Caco-2 (cell line): ENCODE measurements at regions not wholly inside any gene's neighbourhood (a gene's known extent, or its start where the extent isn't known, plus 50 kb on each side); places are given as distances from the start of the nearest gene placed in this dataset.

Experiments
- BruUV-seq: library from RNA; stranded (reverse); fragments of 400-500 nt; replicated peaks from 2 replicates; lab custom pipeline; 2021; lab: Mats Ljungman, UMichigan
- CTCF ChIA-PET: fragments of 300-600 bp; sonication (Branson Sonifier 250); formaldehyde crosslinking; loops from one replicate; lab custom pipeline; 2022; ENCODE audit warnings: antibody characterized with exemption; lab: Charles Lee
- POLR2A ChIA-PET: fragments of 300-600 bp; sonication (Branson Sonifier 250); formaldehyde crosslinking; loops from one replicate; lab custom pipeline; 2022; ENCODE audit warnings: antibody characterized with exemption; lab: Charles Lee
- DNase-seq, 2 experiments: peaks; one replicate each; pipeline versions ENCODE4 v3.0.0 to v3.0.0-alpha.2; 2020 to 2022
- H3K27me3 ChIP-seq: replicated peaks from 2 replicates; pipeline ENCODE4 v1.6.0; 2011; ENCODE audit warnings: low read length; ENCODE audit not compliant: control insufficient read depth, insufficient read depth
- H3K36me3 ChIP-seq: 2 replicates; pipeline ENCODE4 v1.5.1; 2011; ENCODE audit warnings: low read length; ENCODE audit not compliant: control insufficient read depth, insufficient read depth
- H3K4me1 ChIP-seq: fragments of 250-450 bp; sonication (Bioruptor Pico); 2 replicates; pipeline ENCODE4 v1.5.1; 2020; ENCODE audit warnings: mild to moderate bottlenecking
- H3K4me3 ChIP-seq: 2 replicates; pipeline ENCODE4 v1.5.1; 2011; ENCODE audit warnings: low read depth, mild to moderate bottlenecking, control low read depth, low read length
- H3K9me3 ChIP-seq: fragments of 250-450 bp; sonication (Bioruptor Pico); 2 replicates; pipeline ENCODE4 v1.5.1; 2020; ENCODE audit warnings: mild to moderate bottlenecking, moderate library complexity
- H3K27ac Mint-ChIP-seq: one replicate; pipeline ENCODE4 v1.8.0; 2022; ENCODE audit warnings: mixed read lengths; ENCODE audit not compliant: unreplicated experiment
- H3K27me3 Mint-ChIP-seq: one replicate; pipeline ENCODE4 v1.8.0; 2022; ENCODE audit warnings: mixed read lengths; ENCODE audit not compliant: insufficient read depth, unreplicated experiment
- H3K36me3 Mint-ChIP-seq: one replicate; pipeline ENCODE4 v1.8.0; 2022; ENCODE audit warnings: mild to moderate bottlenecking, mixed read lengths; ENCODE audit not compliant: insufficient read depth, unreplicated experiment
- H3K4me1 Mint-ChIP-seq: one replicate; pipeline ENCODE4 v1.8.0; 2022; ENCODE audit warnings: low read depth, mixed read lengths; ENCODE audit not compliant: unreplicated experiment
- H3K4me3 Mint-ChIP-seq: one replicate; pipeline ENCODE4 v1.8.0; 2022; ENCODE audit warnings: mild to moderate bottlenecking, moderate library complexity, mixed read lengths; ENCODE audit not compliant: unreplicated experiment
- H3K9me3 Mint-ChIP-seq: one replicate; pipeline ENCODE4 v1.8.0; 2022; ENCODE audit warnings: mixed read lengths; ENCODE audit not compliant: unreplicated experiment
- CTCF ChIP-seq, 2 experiments: fragments of 200-600 bp in 1 of 2; IDR thresholded peaks; 1 replicate in 1 of 2; 2 replicates in 1 of 2; pipeline versions ENCODE4 v1.5.1 to v1.8.0; 2011 to 2022; ENCODE audit warnings: antibody characterized with exemption in 1 of 2, control low read depth in 1 of 2, inconsistent platforms in 1 of 2, low read depth in 1 of 2, low read length in 1 of 2, mild to moderate bottlenecking in 1 of 2, moderate library complexity in 1 of 2; ENCODE audit not compliant: insufficient read depth in 1 of 2, severe bottlenecking in 1 of 2, unreplicated experiment in 1 of 2
- intact Hi-C: fragments of 100-400 bp; cut with micrococcal nuclease; formaldehyde crosslinking; loops from one replicate; pipeline ENCODE4 v1.10.0; 2022; ENCODE audit not compliant: unreplicated experiment

- no peaks in the 10 kb centered on the region for H3K4me1 ChIP-seq
- no peaks in the 10 kb centered on the region for H3K36me3 Mint-ChIP-seq
- intact Hi-C loops: no loop called here
- TF ChIP-seq CTCF (IDR thresholded peaks at IDR 0.05; ENCODE audit: insufficient read depth in 1 of 2, low read depth in 1 of 2, low read length in 1 of 2, severe bottlenecking in 1 of 2, unreplicated experiment in 1 of 2): no peak
- H3K36me3 ChIP-seq: no peaks in the 10 kb centered on the region
- H3K9me3 Mint-ChIP-seq: no peaks in the 10 kb centered on the region
- H3K4me3 Mint-ChIP-seq: no peak overlapping the region
- DNase-seq: no peak
- ChIA-PET CTCF (no interaction called here), POLR2A (no interaction called here)
- H3K9me3 ChIP-seq: no peaks in the 10 kb centered on the region
- H3K27me3 ChIP-seq: no peaks in the 10 kb centered on the region; the same call in 1 of the 2 replicates
- no peak overlapping the region for H3K4me3 ChIP-seq
- no TSS peak for BruUV-seq
- no peaks in the 10 kb centered on the region for H3K27me3 Mint-ChIP-seq
- no peaks in the 10 kb centered on the region for H3K4me1 Mint-ChIP-seq
- H3K27ac Mint-ChIP-seq: no peak overlapping the region
These were observed 754.4 kb upstream of the IGFBP3 start for GRCh38 chr7:46675456-46675855.

- no peak overlapping the region for H3K4me3 Mint-ChIP-seq
- CTCF ChIA-PET: no interaction called here
- POLR2A ChIA-PET: no interaction called here
These were observed 751.8 kb upstream of the IGFBP3 start for GRCh38 chr7:46672861-46673260.

GRCh38 chr7:46671108-46671769 lies 750.2 kb upstream of the IGFBP3 start:
- H3K4me1 ChIP-seq: no peaks in the 10 kb centered on the region
- no peak overlapping the region for H3K4me3 ChIP-seq
- H3K27ac Mint-ChIP-seq: no peak overlapping the region
- H3K27me3 Mint-ChIP-seq: no peaks in the 10 kb centered on the region
- ChIA-PET POLR2A (no interaction called here), CTCF (no interaction called here)
- no peak for TF ChIP-seq CTCF (IDR thresholded peaks at IDR 0.05; ENCODE audit: insufficient read depth in 1 of 2, low read depth in 1 of 2, low read length in 1 of 2, severe bottlenecking in 1 of 2, unreplicated experiment in 1 of 2)
- 0 out of 2 replicates have a peak, but pooled peaks cover under 1% of the 10 kb centered on the region for H3K9me3 ChIP-seq
- DNase-seq: no peak
- no peaks in the 10 kb centered on the region for H3K4me1 Mint-ChIP-seq
- no peaks in the 10 kb centered on the region for H3K36me3 ChIP-seq
- no peaks in the 10 kb centered on the region; the same call in 1 of the 2 replicates for H3K27me3 ChIP-seq
- H3K36me3 Mint-ChIP-seq: no peaks in the 10 kb centered on the region
- no TSS peak for BruUV-seq
- H3K4me3 Mint-ChIP-seq: no peak overlapping the region
- no peaks in the 10 kb centered on the region for H3K9me3 Mint-ChIP-seq
- intact Hi-C loops: no loop called here

More at GRCh38 chr7:46672861-46673260, 751.8 kb upstream of the IGFBP3 start:
- TF ChIP-seq CTCF (IDR thresholded peaks at IDR 0.05; ENCODE audit: insufficient read depth in 1 of 2, low read depth in 1 of 2, low read length in 1 of 2, severe bottlenecking in 1 of 2, unreplicated experiment in 1 of 2): no peak
- Histone ChIP-seq H3K27me3 (no peaks in the 10 kb centered on the region; the same call in 1 of the 2 replicates), H3K9me3 (no peaks in the 10 kb centered on the region), H3K4me3 (no peak overlapping the region), H3K4me1 (no peaks in the 10 kb centered on the region), H3K36me3 (no peaks in the 10 kb centered on the region)
- H3K9me3 Mint-ChIP-seq: no peaks in the 10 kb centered on the region
- H3K36me3 Mint-ChIP-seq: no peaks in the 10 kb centered on the region
- H3K27me3 Mint-ChIP-seq: no peaks in the 10 kb centered on the region
- DNase-seq: no peak
- no TSS peak for BruUV-seq
- no peaks in the 10 kb centered on the region for H3K4me1 Mint-ChIP-seq
- intact Hi-C loops: no loop called here
- H3K27ac Mint-ChIP-seq: no peak overlapping the region
